Activated T-cell treated with anti-CD3 and anti-CD28 coated beads for 24 hours (primary cell): ENCODE measurements at regions not wholly inside any gene's neighbourhood (a gene's known extent, or its start where the extent isn't known, plus 50 kb on each side); places are given as distances from the start of the nearest gene placed in this dataset.
A peak's percentile ranks its signal among the peaks of the same experiment; 100 is the strongest.
"Not testable (repeated sequence)": the region's sequence is repeated elsewhere in the genome, so short reads cannot be mapped to it uniquely, and the experiment has no call there.

ENCODE experiments used
- DNase-seq: peaks from one replicate; pipeline ENCODE4 v3.0.0-alpha.2; 2020; ENCODE audit warnings: low read depth

DNA sequence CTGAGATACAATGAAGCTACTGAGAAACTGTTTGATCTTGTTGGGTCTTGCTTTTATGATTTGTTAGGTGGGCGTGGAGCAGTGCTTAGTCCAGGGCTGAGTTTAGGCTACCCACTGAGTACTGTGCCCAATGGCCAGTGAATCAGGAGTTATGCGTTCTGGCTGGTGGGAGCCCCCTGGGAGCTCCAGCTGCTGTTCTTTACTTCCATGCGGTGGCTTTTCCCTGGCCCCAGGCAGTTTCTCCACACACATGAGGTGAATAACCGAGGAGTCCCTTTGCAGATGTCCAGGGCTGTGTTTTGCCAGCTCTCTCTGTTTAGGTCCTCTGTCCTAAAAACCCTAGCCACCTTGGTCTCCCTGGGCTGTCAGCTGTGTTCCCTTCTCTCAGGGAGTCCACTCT, 106.5 kb downstream of the KLF13 start:
- no peak for DNase-seq

DNA sequence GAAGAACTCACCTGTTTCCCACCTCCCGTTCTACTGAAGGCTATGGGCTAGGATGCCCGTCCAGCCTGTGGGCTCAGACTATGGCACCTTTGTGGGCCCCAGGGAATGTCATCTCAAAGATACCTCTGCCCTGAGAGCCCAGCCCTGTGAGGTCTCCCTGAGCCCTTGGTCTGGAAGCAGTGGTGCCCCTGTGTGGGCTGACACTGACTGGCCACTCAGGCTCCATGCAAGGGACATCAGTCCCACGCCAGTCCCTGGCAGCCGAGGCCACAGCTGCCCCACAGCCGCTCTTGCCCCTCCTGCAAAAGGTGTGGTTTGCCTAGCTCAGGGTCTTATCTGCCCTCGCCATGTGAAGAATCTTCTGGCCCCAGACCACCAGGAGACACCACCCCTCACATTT, 106.9 kb downstream of the KLF13 start:
- no peak for DNase-seq

DNA sequence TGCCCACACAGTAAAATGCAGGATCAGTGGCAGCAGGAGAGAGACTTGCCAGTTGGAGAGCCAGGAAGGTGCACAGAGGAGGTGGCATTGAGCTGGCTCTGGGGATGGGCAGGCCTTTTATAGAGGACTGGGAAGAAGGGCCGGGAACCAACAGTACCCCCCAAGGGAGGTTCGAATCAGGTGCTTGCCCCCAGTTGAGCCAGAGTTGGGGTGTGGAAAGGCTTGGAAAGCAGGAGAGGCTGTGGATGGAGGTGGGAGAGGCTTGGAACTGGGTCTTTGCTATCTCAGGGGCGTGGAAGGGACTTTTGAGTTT, 107.6 kb downstream of the KLF13 start:
- no peak for DNase-seq

GRCh38 chr15:31434588-31435260, 108.1 kb downstream of the KLF13 start:
- peak; percentile 78 for DNase-seq

GRCh38 chr15:31435261-31435911, 108.8 kb downstream of the KLF13 start:
- DNase-seq = peak; percentile 74

DNA sequence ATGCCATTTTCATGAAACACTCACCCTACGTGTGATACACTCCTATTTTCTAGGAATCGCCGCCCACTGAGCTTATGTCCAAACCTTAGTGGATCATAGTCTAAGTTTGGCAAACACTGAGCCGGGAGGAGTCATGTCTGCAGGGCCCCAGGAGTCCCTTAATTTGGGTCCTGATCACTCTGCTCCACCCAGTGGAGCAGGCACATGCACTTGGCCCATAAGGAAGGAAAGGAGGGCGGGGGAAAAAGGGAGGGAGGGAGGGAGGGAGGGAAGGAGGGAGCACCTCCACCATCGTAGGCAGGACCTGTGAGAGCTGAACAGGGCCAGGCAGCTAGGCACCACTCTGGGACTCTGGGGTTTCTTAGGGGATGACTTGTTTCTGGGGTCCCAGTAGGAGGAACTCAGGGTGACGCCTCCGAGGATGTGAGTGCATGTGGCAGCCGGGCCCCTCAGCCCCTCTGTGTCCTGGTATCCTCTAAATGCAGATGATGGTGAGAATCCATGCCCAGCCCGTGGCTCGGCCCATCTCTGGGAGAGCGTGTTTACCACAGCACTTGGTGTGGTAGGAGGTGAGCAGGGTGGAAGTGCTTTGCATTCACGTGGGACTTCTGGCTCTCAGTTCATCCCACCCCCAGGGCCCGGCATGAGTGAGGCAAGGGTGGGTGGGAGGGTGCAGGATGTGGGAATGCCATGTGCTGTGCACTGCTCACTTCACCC, 109.4 kb downstream of the KLF13 start:
- no peak for DNase-seq

DNA sequence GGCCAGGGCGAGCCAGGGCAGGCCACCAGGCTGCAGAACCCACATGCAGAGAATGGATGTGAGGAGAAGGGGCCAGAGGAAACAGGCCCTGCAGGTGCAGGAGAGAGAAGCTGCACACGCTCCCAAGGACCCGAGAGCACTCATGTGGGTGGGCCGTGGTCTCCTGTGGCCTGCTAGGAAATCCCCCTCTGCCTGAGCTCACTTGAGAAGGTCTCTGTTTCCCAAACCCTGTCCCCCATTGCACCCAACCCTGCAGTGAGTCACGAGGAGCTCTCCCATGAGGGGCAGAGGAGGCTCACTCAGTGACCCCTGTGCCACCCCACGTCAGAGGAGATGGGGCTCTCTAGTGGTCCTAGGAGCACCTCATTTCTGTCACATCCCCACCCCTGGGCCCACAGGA, 111.1 kb downstream of the KLF13 start:
- peak; percentile 64 for DNase-seq

- no peak for DNase-seq
These were observed 112.1 kb downstream of the KLF13 start for GRCh38 chr15:31438601-31439265.

DNA sequence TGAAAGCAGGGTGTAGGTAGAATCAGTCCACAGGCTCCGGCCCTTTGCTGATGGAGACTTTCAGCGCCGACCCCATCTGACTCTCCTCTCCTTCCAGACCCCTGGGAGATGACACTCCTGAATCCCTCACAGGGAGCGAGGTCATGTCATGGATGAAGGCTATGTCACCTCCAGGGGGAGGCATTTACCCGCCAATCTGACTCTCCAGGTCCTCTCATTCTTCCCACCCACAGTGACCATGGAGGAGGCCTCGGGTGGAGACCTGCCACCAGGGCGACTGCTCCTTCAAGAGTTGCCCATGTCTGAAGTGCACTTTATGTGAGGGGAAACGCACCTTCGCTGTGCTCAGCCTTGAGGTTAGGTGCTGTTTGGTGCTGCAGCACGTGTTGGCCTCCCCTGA, 112.7 kb downstream of the KLF13 start:
- no peak for DNase-seq

DNA sequence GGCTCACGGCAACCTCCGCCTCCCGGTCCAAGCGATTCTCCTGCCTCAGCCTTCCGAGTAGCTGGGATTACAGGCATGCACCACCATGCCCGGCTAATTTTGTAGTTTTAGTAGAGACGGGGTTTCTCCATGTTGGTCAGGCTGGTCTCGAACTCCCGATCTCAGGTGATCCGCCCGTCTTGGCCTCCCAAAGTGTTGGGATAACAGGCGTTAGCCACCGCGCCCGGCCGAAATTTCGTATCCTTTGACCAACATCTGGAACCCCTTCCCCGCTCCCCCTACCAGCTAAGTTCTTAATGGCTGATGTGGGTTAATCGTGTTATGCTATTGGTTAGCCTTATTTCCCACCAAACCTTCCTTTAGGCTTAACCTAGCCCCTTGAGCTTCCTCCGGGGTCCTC, 113.6 kb downstream of the KLF13 start:
- DNase-seq = not testable (repeated sequence)

DNA sequence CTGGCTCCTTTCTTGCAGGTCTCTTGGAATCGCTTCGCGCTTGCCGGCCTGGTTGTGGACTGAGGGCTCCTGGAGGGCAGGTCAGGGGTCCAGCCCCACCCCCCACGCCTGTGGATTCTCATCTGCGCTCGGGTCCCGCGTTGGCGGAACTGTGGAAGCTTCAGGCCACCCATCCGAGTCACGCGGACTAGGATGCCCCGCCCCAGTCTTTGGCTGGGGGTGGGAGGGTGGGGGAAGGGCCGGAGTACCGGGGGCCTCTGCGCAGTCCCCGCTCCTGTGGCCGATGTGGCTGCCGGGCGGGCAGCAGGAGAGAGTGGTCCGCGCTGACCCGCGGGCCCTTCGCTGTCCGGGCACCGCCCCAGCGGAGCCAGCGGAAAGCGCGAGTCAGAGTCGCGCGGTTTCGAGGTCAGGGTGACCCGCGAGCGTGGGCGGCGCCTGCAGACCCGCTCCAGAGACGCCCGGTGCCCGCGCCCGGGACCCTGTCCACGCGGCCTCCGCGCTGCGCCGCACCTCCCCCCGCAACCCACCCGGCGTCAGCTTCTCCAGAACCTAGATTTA, 114.2 kb downstream of the KLF13 start:
- DNase-seq = no peak

- DNase-seq = no peak
These were observed 115.6 kb downstream of the KLF13 start for GRCh38 chr15:31442226-31442625.

- no peak for DNase-seq
These were observed 116.1 kb downstream of the KLF13 start for GRCh38 chr15:31442699-31443111.

- no peak for DNase-seq
These were observed 118.2 kb downstream of the KLF13 start for GRCh38 chr15:31444844-31445243.

DNA sequence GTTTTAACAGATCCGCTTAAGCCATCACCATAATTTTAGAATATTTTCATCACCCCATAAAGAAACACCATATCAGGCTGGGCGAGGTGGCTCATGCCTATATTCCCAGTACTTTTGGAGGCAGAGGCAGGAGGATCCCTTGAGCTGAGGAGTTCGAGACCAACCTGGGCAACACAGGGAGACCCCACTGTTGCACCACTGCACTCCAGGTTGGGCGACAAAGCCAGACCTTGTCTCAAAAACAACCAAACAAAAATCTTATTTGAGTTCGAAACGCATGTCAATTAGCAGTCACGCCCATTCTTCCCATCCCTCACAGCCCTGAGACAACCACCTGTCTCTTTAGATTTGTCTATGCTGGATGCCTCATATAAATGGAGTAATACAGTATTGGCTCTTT, 119.9 kb downstream of the KLF13 start:
- DNase-seq = no peak

GRCh38 chr15:31447931-31448634, 121.4 kb downstream of the KLF13 start:
- no peak for DNase-seq

DNA sequence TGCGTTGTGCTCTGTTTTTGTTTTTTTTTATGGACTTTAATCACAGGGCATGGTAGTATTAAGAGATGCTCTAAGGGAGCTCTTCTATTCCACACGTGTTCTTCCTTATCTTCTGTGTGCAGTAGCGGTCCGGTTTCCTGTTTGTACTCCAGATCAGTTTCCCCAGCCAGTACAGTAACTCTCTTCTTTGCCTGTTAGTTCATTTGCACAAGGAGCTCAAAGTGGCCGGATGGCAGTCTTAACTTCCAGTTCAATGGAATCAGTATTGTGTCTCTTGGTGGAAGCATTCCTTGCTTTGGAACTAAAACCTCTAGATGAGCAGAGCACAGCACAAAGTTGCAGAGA, 122.0 kb downstream of the KLF13 start:
- DNase-seq = no peak

- DNase-seq = no peak
These were observed 126.2 kb downstream of the KLF13 start for GRCh38 chr15:31452595-31453557.

DNA sequence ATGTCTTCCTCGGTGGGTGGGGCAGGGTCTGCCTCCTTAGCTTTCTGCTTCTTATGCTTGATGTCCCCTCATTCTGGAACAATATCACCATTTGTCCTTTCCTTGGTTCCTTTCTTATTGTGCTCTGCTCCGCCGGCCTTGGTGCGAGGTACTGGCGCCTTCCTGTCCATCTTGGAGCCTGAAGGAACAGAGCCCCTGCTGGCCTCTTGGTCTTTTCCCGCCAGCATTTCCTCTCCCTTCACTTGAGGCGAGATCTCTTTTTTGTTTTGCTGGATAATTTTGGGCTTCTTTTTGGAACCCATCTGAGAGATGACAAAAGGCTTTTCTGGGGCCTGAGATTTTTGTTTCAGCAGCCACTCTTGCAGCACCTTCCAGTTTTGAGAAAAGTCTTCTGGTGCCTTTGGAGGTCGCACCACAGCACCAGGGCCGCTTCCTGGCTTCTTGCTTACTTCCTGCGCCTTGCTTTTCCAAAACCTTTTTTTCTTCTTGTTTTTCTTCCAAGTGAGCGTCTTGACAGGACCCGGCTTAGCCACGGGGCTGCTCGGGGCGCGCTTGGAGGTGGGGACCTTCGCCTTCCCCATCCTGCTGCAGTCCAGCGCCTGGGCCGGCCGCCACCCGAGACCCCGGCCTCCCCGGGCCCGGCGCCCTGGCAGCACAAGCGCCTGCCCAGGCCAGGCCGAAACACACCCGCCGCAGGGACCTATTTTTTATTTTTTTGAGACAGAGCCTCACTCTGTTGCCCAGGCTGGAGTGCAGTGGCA, 127.1 kb downstream of the KLF13 start:
- no peak for DNase-seq

DNA sequence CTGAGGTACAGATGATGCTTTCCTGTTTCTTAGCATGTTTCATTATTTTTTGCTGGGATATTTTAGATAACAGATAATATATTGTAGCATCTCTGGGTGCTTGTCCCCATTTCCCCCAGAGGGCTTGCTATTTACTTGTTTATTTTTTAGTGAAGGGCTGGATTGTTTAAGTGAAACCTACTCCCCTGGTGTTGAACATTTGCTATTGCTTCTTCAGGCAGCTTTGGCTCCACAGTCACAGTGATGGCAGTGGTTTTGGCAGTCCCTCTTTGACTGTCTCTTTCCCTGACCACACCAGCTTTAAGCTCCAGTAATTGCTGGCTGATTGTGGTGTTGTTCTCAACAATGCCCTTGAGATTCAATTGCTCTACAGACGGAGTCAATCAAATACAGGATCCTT, 128.9 kb downstream of the KLF13 start:
- no peak for DNase-seq
